ENCODE measurements at regions not wholly inside any gene's neighbourhood (a gene's known extent, or its start where the extent isn't known, plus 50 kb on each side); places are given as distances from the start of the nearest gene placed in this dataset.
"Not testable (repeated sequence)": the region's sequence is repeated elsewhere in the genome, so short reads cannot be mapped to it uniquely, and the experiment has no call there.

GRCh38 chr5:122674385-122674784 lies 100.5 kb upstream of the SNX2 start:
- no peak for DNase-seq

- DNase-seq, result no peak
Observed at GRCh38 chr5:122680623-122681350, 94.1 kb upstream of the SNX2 start.

- no peak for DNase-seq
Observed at GRCh38 chr5:122683631-122684030, 91.2 kb upstream of the SNX2 start.

GRCh38 chr5:122690266-122690665 lies 84.6 kb upstream of the SNX2 start:
- DNase-seq, result no peak

GRCh38 chr5:122691931-122692330 lies 82.9 kb upstream of the SNX2 start:
- no peak for DNase-seq

- no peak for DNase-seq
Observed at GRCh38 chr5:122693963-122694362, 80.9 kb upstream of the SNX2 start.

- DNase-seq, result no peak
Observed at GRCh38 chr5:122694884-122695283, 80.0 kb upstream of the SNX2 start.

- DNase-seq, result not testable (repeated sequence)
Observed at GRCh38 chr5:122696735-122697134, 78.1 kb upstream of the SNX2 start.

GRCh38 chr5:122697191-122697590 lies 77.7 kb upstream of the SNX2 start:
- DNase-seq, result no peak

- no peak for DNase-seq
Observed at GRCh38 chr5:122699201-122699600, 75.7 kb upstream of the SNX2 start.

GRCh38 chr5:122701640-122702523 lies 73.0 kb upstream of the SNX2 start:
- DNase-seq, result no peak

GRCh38 chr5:122702524-122702875 lies 72.4 kb upstream of the SNX2 start:
- DNase-seq, result no peak

GRCh38 chr5:122703203-122703602 lies 71.7 kb upstream of the SNX2 start:
- no peak for DNase-seq

GRCh38 chr5:122704247-122705036 lies 70.4 kb upstream of the SNX2 start:
- DNase-seq, result no peak

GRCh38 chr5:122705851-122706250 lies 69.0 kb upstream of the SNX2 start:
- no peak for DNase-seq

GRCh38 chr5:122707796-122708195 lies 67.1 kb upstream of the SNX2 start:
- no peak for DNase-seq

GRCh38 chr5:122713041-122713440 lies 61.8 kb upstream of the SNX2 start:
- no peak for DNase-seq

GRCh38 chr5:122715095-122715494 lies 59.8 kb upstream of the SNX2 start:
- DNase-seq, result no peak

GRCh38 chr5:122718611-122719010 lies 56.3 kb upstream of the SNX2 start:
- no peak for DNase-seq

GRCh38 chr5:122719991-122720746 lies 54.7 kb upstream of the SNX2 start:
- DNase-seq, result no peak

GRCh38 chr5:122721127-122721526 lies 53.8 kb upstream of the SNX2 start:
- no peak for DNase-seq

GRCh38 chr5:122722341-122722740 lies 52.5 kb upstream of the SNX2 start:
- DNase-seq, result no peak

Measured in DMS153 (cell line).